MCF 10A (cell line): ENCODE measurements at regions not wholly inside any gene's neighbourhood (a gene's known extent, or its start where the extent isn't known, plus 50 kb on each side); places are given as distances from the start of the nearest gene placed in this dataset.

ENCODE experiments used
- BruUV-seq: library from RNA; stranded (reverse); fragments of 400-500 nt; replicated peaks from 2 replicates; lab custom pipeline; 2021; lab: Mats Ljungman, UMichigan
- CTCF ChIA-PET: fragments of 300-600 bp; sonication (Branson Sonifier 250); formaldehyde crosslinking; extraction: SDS; loops from one replicate; lab custom pipeline; 2021; ENCODE audit warnings: antibody characterized with exemption, inconsistent platforms; lab: Yijun Ruan, JAX
- POLR2A ChIA-PET: fragments of 300-600, 350-650 bp; sonication (Branson Sonifier 250); formaldehyde crosslinking; extraction: SDS; loops from one replicate; lab custom pipeline; 2020; ENCODE audit warnings: antibody characterized with exemption, inconsistent platforms; lab: Yijun Ruan, JAX
- DNase-seq: peaks from one replicate; pipeline ENCODE4 v3.0.0-alpha.2; 2018; ENCODE audit not compliant: unreplicated experiment
- H3K27ac Mint-ChIP-seq: one replicate; pipeline ENCODE4 v1.8.0; 2022; ENCODE audit warnings: mild to moderate bottlenecking, low read depth, mixed read lengths; ENCODE audit not compliant: unreplicated experiment
- H3K27me3 Mint-ChIP-seq: one replicate; pipeline ENCODE4 v1.8.0; 2022; ENCODE audit warnings: mixed read lengths; ENCODE audit not compliant: insufficient read depth, unreplicated experiment
- H3K36me3 Mint-ChIP-seq: one replicate; pipeline ENCODE4 v1.8.0; 2022; ENCODE audit warnings: mild to moderate bottlenecking, moderate library complexity, mixed read lengths; ENCODE audit not compliant: insufficient read depth, unreplicated experiment
- H3K4me1 Mint-ChIP-seq: one replicate; pipeline ENCODE4 v1.8.0; 2022; ENCODE audit warnings: mixed read lengths; ENCODE audit not compliant: insufficient read depth, unreplicated experiment
- H3K4me3 Mint-ChIP-seq: one replicate; pipeline ENCODE4 v1.8.0; 2022; ENCODE audit warnings: mild to moderate bottlenecking, moderate library complexity, mixed read lengths; ENCODE audit not compliant: unreplicated experiment
- H3K9me3 Mint-ChIP-seq: one replicate; pipeline ENCODE4 v1.8.0; 2022; ENCODE audit warnings: mixed read lengths; ENCODE audit not compliant: unreplicated experiment
- CTCF ChIP-seq: fragments of 200-600 bp; IDR thresholded peaks from one replicate; pipeline ENCODE4 v1.8.0; 2022; ENCODE audit warnings: antibody characterized with exemption, mild to moderate bottlenecking; ENCODE audit not compliant: unreplicated experiment
- intact Hi-C: fragments of 100-400 bp; cut with micrococcal nuclease; formaldehyde crosslinking; loops from 2 replicates; pipeline ENCODE4 v1.14.1; 2022

GRCh38 chr6:147933224-147933623 is 409.4 kb upstream of the SASH1 start:
- H3K36me3 Mint-ChIP-seq, result no peaks in the 10 kb centered on the region
- BruUV-seq, result no TSS peak
- intact Hi-C loops, result no loop called here
- H3K4me3 Mint-ChIP-seq, result no peak overlapping the region
- peaks cover 15% of the 10 kb centered on the region for H3K9me3 Mint-ChIP-seq
- H3K27me3 Mint-ChIP-seq, result no peaks in the 10 kb centered on the region
- H3K27ac Mint-ChIP-seq, result peak overlapping the region; percentile 49
- no peak for DNase-seq
- CTCF ChIA-PET, result no interaction called here
- POLR2A ChIA-PET, result interaction anchor here (1.8 kb wide), 1 partner anchor 14 kb away, joined by 4 read pairs; no protein-coding TSS in a partner anchor
- no peak for TF ChIP-seq CTCF
- peaks cover 55% of the 10 kb centered on the region for H3K4me1 Mint-ChIP-seq

GRCh38 chr6:147935656-147936055 is 407.0 kb upstream of the SASH1 start:
- ChIA-PET POLR2A (interaction anchor here (0.5 to 1.9 kb wide), 2 partner anchors 15 to 35 kb away, joined by 3 to 4 read pairs; no protein-coding TSS in a partner anchor), CTCF (interaction anchor here (0.8 kb wide), 1 partner anchor 18 kb away, joined by 4 read pairs; no protein-coding TSS in a partner anchor)
- Mint-ChIP-seq H3K9me3 (no peaks in the 10 kb centered on the region), H3K36me3 (no peaks in the 10 kb centered on the region), H3K27me3 (no peaks in the 10 kb centered on the region), H3K4me3 (no peak overlapping the region), H3K4me1 (peaks cover 51% of the 10 kb centered on the region), H3K27ac (no peak overlapping the region)
- BruUV-seq, result no TSS peak
- DNase-seq, result no peak
- no peak for TF ChIP-seq CTCF
- intact Hi-C loops, result no loop called here

GRCh38 chr6:147936703-147937470 is 405.8 kb upstream of the SASH1 start:
- H3K36me3 Mint-ChIP-seq, result no peaks in the 10 kb centered on the region
- no peaks in the 10 kb centered on the region for H3K27me3 Mint-ChIP-seq
- H3K4me1 Mint-ChIP-seq, result peaks cover 52% of the 10 kb centered on the region
- no peaks in the 10 kb centered on the region for H3K9me3 Mint-ChIP-seq
- no TSS peak for BruUV-seq
- no peak overlapping the region for H3K27ac Mint-ChIP-seq
- ChIA-PET POLR2A (interaction anchor here (0.7 to 1.6 kb wide), 2 partner anchors 13 to 37 kb away, joined by 3 to 4 read pairs; no protein-coding TSS in a partner anchor), CTCF (interaction anchor here (0.6 to 1.1 kb wide), 2 partner anchors 414 to 432 kb away, joined by 3 to 5 read pairs; no protein-coding TSS in a partner anchor)
- intact Hi-C loops, result no loop called here
- TF ChIP-seq CTCF, result no peak
- no peak for DNase-seq
- no peak overlapping the region for H3K4me3 Mint-ChIP-seq

- BruUV-seq, result no TSS peak
- Mint-ChIP-seq H3K4me3 (no peak overlapping the region), H3K36me3 (no peaks in the 10 kb centered on the region), H3K9me3 (peaks cover 31% of the 10 kb centered on the region), H3K27me3 (no peaks in the 10 kb centered on the region), H3K4me1 (peaks cover 24% of the 10 kb centered on the region), H3K27ac (peak overlapping the region; percentile 74)
- intact Hi-C loops, result no loop called here
- ChIA-PET POLR2A (interaction anchor here (1.3 kb wide), 1 partner anchor 252 kb away, joined by 4 read pairs; no protein-coding TSS in a partner anchor), CTCF (no interaction called here)
- TF ChIP-seq CTCF, result no peak
- DNase-seq, result peak; percentile 38
Observed at GRCh38 chr6:147941143-147941542, 401.5 kb upstream of the SASH1 start.
